Suprapubic skin (tissue), 4 donors: ENCODE measurements at regions not wholly inside any gene's neighbourhood (a gene's known extent, or its start where the extent isn't known, plus 50 kb on each side); places are given as distances from the start of the nearest gene placed in this dataset.

Experiments
- DNase-seq, 2 donors: peaks; one replicate each; pipeline ENCODE4 v3.0.0-alpha.2; 2019; ENCODE audit warnings: low spot score in 2 of 2
- H3K27ac ChIP-seq: fragments of 200-600 bp; sonication (generic); one replicate; pipeline ENCODE4 v1.5.1; 2019
- H3K27me3 ChIP-seq: fragments of 200-600 bp; sonication (generic); one replicate; pipeline ENCODE4 v1.5.1; 2019
- H3K36me3 ChIP-seq: fragments of 200-600 bp; sonication (generic); one replicate; pipeline ENCODE4 v1.5.1; 2019
- H3K4me1 ChIP-seq: fragments of 200-600 bp; sonication (generic); one replicate; pipeline ENCODE4 v1.5.1; 2019
- H3K4me3 ChIP-seq: fragments of 200-600 bp; sonication (generic); one replicate; pipeline ENCODE4 v1.5.1; 2019; ENCODE audit warnings: mild to moderate bottlenecking
- H3K9me3 ChIP-seq: fragments of 200-600 bp; sonication (generic); one replicate; pipeline ENCODE4 v1.5.1; 2019
- EP300 ChIP-seq: sonication (generic); formaldehyde crosslinking; IDR thresholded peaks from one replicate; pipeline ENCODE4 v1.6.1; 2017; ENCODE audit warnings: antibody characterized with exemption
- POLR2A ChIP-seq, 2 donors: fragments of 450-650 bp; IDR thresholded peaks; one replicate each; pipeline ENCODE4 v1.6.1; 2017; ENCODE audit warnings: antibody characterized with exemption in 2 of 2, mild to moderate bottlenecking in 2 of 2, moderate library complexity in 2 of 2
- POLR2AphosphoS5 ChIP-seq, 3 donors: sonication (generic); formaldehyde crosslinking; IDR thresholded peaks; one replicate each; pipeline ENCODE4 v1.6.1; 2017; ENCODE audit warnings: antibody characterized with exemption in 3 of 3
- WGBS: methylation state at CpG from one replicate; pipeline ENCODE4 v1.1.5; 2018; 5-methylcytosine and 5-hydroxymethylcytosine counted together
- TF ChIP-seq, protein P1 (sequence below), 2 donors: fragments of 200-600 bp in 1 of 2; fragments of 450-650 bp in 1 of 2; sonication (generic) in 1 of 2; IDR thresholded peaks; one replicate each; pipeline ENCODE4 v1.5.1; 2016 to 2019; ENCODE audit warnings: antibody characterized with exemption in 2 of 2, mild to moderate bottlenecking in 1 of 2, moderate library complexity in 1 of 2

DNA sequence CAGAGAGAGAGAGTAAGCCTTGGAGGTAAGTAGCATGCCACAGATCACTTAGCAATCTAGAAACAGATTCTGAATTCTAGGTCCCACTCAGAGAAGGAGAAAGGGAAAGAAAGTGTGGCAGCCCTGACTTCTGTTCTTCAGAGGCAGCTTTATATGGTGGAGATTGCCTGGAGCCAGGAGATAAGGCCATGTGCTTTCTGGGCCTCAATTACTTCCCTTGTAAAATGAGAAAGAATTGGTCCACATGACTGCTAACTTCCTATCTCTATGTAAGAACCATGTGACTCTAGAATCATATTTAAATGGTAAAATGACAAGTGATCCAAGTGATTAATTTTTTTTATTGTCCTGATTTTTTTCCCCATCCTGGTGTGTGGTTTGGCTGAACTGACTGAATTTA, 64.1 kb downstream of the HHEX start:
- Histone ChIP-seq H3K36me3 (no peaks in the 10 kb centered on the region), H3K9me3 (no peaks in the 10 kb centered on the region), H3K4me1 (no peaks in the 10 kb centered on the region), H3K4me3 (no peak overlapping the region), H3K27ac (no peak overlapping the region), H3K27me3 (no peaks in the 10 kb centered on the region)
- no peak for DNase-seq
- TF ChIP-seq, protein P1, sequence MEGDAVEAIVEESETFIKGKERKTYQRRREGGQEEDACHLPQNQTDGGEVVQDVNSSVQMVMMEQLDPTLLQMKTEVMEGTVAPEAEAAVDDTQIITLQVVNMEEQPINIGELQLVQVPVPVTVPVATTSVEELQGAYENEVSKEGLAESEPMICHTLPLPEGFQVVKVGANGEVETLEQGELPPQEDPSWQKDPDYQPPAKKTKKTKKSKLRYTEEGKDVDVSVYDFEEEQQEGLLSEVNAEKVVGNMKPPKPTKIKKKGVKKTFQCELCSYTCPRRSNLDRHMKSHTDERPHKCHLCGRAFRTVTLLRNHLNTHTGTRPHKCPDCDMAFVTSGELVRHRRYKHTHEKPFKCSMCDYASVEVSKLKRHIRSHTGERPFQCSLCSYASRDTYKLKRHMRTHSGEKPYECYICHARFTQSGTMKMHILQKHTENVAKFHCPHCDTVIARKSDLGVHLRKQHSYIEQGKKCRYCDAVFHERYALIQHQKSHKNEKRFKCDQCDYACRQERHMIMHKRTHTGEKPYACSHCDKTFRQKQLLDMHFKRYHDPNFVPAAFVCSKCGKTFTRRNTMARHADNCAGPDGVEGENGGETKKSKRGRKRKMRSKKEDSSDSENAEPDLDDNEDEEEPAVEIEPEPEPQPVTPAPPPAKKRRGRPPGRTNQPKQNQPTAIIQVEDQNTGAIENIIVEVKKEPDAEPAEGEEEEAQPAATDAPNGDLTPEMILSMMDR (IDR thresholded peaks at IDR 0.05), result no peak
- no peak for TF ChIP-seq POLR2A (IDR thresholded peaks at IDR 0.05)

DNA sequence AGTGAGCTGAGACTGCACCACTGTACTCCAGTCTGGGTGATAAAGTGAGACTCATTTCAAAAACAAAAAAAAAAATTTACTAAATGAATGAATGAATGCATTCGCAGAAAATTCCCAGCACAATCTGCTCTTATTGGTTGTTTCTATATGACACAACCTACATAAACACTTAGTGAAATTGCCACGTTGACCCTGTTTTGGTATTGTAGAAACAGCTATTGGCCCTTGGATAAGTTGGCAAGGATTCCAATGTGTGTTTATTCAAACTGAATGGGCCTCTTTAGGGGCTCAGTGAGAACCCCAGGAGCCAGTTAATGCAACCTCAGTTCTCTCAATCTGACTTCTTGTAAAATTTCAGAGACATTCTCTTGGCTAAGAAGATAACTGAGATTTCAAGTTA, 66.0 kb downstream of the HHEX start:
- Histone ChIP-seq H3K4me3 (no peak overlapping the region), H3K4me1 (no peaks in the 10 kb centered on the region), H3K36me3 (no peaks in the 10 kb centered on the region), H3K27me3 (no peaks in the 10 kb centered on the region), H3K27ac (no peak overlapping the region), H3K9me3 (no peaks in the 10 kb centered on the region)
- 69% methylated on average over 2 of the region's 2 CpGs for WGBS
- TF ChIP-seq EP300 (no peak), POLR2A (IDR thresholded peaks at IDR 0.05) (no peak), POLR2AphosphoS5 (IDR thresholded peaks at IDR 0.05) (no peak)
- TF ChIP-seq, protein P1 (IDR thresholded peaks at IDR 0.05), result no peak
- DNase-seq, result no peak

DNA sequence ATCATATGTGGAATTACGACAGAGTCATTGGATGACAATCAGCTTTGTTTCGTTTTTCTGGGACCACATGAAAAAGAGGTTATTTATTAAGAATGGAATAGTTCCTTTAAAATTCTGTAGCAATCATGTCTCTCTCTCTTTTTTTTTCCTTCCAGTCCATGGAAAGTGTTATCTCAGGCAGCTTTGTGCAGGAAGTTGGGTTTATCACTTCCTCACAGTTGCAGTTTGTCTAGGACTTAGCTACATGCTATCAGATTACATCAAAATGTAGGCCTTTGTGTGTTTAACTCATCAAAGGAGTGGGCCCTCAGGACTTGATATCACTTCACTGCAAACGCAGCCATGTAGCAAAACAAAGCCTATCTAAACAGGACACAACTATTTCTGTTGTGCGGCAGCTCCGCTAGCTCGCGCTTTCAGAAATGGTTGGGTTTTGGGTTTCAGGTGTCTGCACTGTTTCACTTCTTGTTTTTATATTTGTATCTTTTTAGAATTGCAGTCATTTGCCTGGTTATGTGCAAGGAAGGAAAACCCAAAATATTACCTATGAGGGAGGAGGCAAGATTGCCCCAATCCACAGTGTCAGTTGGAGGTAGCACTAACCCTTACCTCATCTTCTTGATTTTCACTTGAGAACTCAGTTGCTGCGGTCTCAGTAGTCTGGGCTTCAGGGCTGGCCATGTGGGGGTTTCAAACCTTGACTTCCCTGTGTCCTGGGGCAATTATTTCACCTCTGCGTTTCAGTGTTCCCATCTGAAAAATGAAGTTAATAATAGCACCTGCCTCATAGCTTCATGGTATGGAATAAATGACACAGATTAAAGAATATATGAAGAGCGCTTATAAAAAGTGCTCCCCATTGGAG, 66.7 kb downstream of the HHEX start:
- DNase-seq, result no peak
- Histone ChIP-seq H3K4me3 (no peak overlapping the region), H3K27ac (peak overlapping the region; percentile 25), H3K4me1 (no peaks in the 10 kb centered on the region), H3K27me3 (no peaks in the 10 kb centered on the region), H3K36me3 (no peaks in the 10 kb centered on the region), H3K9me3 (no peaks in the 10 kb centered on the region)
- TF ChIP-seq EP300 (no peak), POLR2AphosphoS5 (IDR thresholded peaks at IDR 0.05) (no peak), POLR2A (IDR thresholded peaks at IDR 0.05) (no peak)
- TF ChIP-seq, protein P1 (IDR thresholded peaks at IDR 0.05), result no peak
- WGBS, result 60% methylated on average over 10 of the region's 10 CpGs

- no peaks in the 10 kb centered on the region for H3K9me3 ChIP-seq
- peak overlapping the region; percentile 25 for H3K27ac ChIP-seq
- peak; percentile 76 to 85 for DNase-seq
- no peaks in the 10 kb centered on the region for H3K4me1 ChIP-seq
- WGBS, result 42% methylated on average over 8 of the region's 8 CpGs
- H3K27me3 ChIP-seq, result no peaks in the 10 kb centered on the region
- no peaks in the 10 kb centered on the region for H3K36me3 ChIP-seq
- TF ChIP-seq, protein P1 (IDR thresholded peaks at IDR 0.05), result no peak
- TF ChIP-seq POLR2A (IDR thresholded peaks at IDR 0.05) (no peak), POLR2AphosphoS5 (IDR thresholded peaks at IDR 0.05) (no peak)
- no peak overlapping the region for H3K4me3 ChIP-seq
These were observed 67.4 kb downstream of the HHEX start for GRCh38 chr10:92757066-92757710.

- no peaks in the 10 kb centered on the region for H3K4me1 ChIP-seq
- no peak overlapping the region for H3K4me3 ChIP-seq
- H3K27me3 ChIP-seq, result no peaks in the 10 kb centered on the region
- no peak for DNase-seq
- no peaks in the 10 kb centered on the region for H3K36me3 ChIP-seq
- H3K27ac ChIP-seq, result no peak overlapping the region
- no peaks in the 10 kb centered on the region for H3K9me3 ChIP-seq
- no peak for TF ChIP-seq EP300
- TF ChIP-seq POLR2AphosphoS5 (IDR thresholded peaks at IDR 0.05), result no peak
- TF ChIP-seq POLR2A (IDR thresholded peaks at IDR 0.05), result no peak
- TF ChIP-seq, protein P1 (IDR thresholded peaks at IDR 0.05), result no peak
- WGBS, result 78% methylated on average over 3 of the region's 3 CpGs
These were observed 68.0 kb downstream of the HHEX start for GRCh38 chr10:92757711-92758104.
